ENCODE measurements at regions not wholly inside any gene's neighbourhood (a gene's known extent, or its start where the extent isn't known, plus 50 kb on each side); places are given as distances from the start of the nearest gene placed in this dataset.

GRCh38 chr15:93452537-93453211, 363.7 kb upstream of the RGMA start:
- Histone ChIP-seq H3K4me3 (ENCODE audit: insufficient read depth, low read depth, low read length) (no peak overlapping the region), H3K36me3 (replicated peaks; ENCODE audit: control insufficient read depth, insufficient read depth, low read length) (no peaks in the 10 kb centered on the region), H3K27me3 (ENCODE audit: control insufficient read depth, insufficient read depth, low read length) (no peaks in the 10 kb centered on the region)
- no peak for DNase-seq

GRCh38 chr15:93451822-93452221, 362.8 kb upstream of the RGMA start:
- Histone ChIP-seq H3K4me3 (ENCODE audit: insufficient read depth, low read depth, low read length) (no peak overlapping the region), H3K36me3 (replicated peaks; ENCODE audit: control insufficient read depth, insufficient read depth, low read length) (no peaks in the 10 kb centered on the region), H3K27me3 (ENCODE audit: control insufficient read depth, insufficient read depth, low read length) (no peaks in the 10 kb centered on the region)
- DNase-seq, result no peak

GRCh38 chr15:93451265-93451664, 362.3 kb upstream of the RGMA start:
- DNase-seq, result no peak
- Histone ChIP-seq H3K36me3 (replicated peaks; ENCODE audit: control insufficient read depth, insufficient read depth, low read length) (no peaks in the 10 kb centered on the region), H3K4me3 (ENCODE audit: insufficient read depth, low read depth, low read length) (no peak overlapping the region), H3K27me3 (ENCODE audit: control insufficient read depth, insufficient read depth, low read length) (no peaks in the 10 kb centered on the region)

- no peak for DNase-seq
- no peak overlapping the region for H3K4me3 ChIP-seq (ENCODE audit: insufficient read depth, low read depth, low read length)
- H3K27me3 ChIP-seq (ENCODE audit: control insufficient read depth, insufficient read depth, low read length), result no peaks in the 10 kb centered on the region
- no peaks in the 10 kb centered on the region for H3K36me3 ChIP-seq (replicated peaks; ENCODE audit: control insufficient read depth, insufficient read depth, low read length)
These were observed 360.8 kb upstream of the RGMA start for GRCh38 chr15:93449798-93450197.

GRCh38 chr15:93438310-93438709, 349.3 kb upstream of the RGMA start:
- DNase-seq, result no peak
- Histone ChIP-seq H3K36me3 (replicated peaks; ENCODE audit: control insufficient read depth, insufficient read depth, low read length) (no peaks in the 10 kb centered on the region), H3K4me3 (ENCODE audit: insufficient read depth, low read depth, low read length) (no peak overlapping the region), H3K27me3 (ENCODE audit: control insufficient read depth, insufficient read depth, low read length) (no peaks in the 10 kb centered on the region)

- peaks cover 2% of the 10 kb centered on the region; the same call in 1 of the 2 replicates for H3K27me3 ChIP-seq (ENCODE audit: control insufficient read depth, insufficient read depth, low read length)
- H3K36me3 ChIP-seq (replicated peaks; ENCODE audit: control insufficient read depth, insufficient read depth, low read length), result no peaks in the 10 kb centered on the region
- H3K4me3 ChIP-seq (ENCODE audit: insufficient read depth, low read depth, low read length), result no peak overlapping the region
- no peak for DNase-seq
These were observed 343.5 kb upstream of the RGMA start for GRCh38 chr15:93432474-93432873.

GRCh38 chr15:93428807-93429351, 339.9 kb upstream of the RGMA start:
- Histone ChIP-seq H3K27me3 (ENCODE audit: control insufficient read depth, insufficient read depth, low read length) (peaks cover 2% of the 10 kb centered on the region; the same call in 1 of the 2 replicates), H3K36me3 (replicated peaks; ENCODE audit: control insufficient read depth, insufficient read depth, low read length) (no peaks in the 10 kb centered on the region), H3K4me3 (ENCODE audit: insufficient read depth, low read depth, low read length) (no peak overlapping the region)
- DNase-seq, result no peak

GRCh38 chr15:93428150-93428549, 339.1 kb upstream of the RGMA start:
- DNase-seq, result no peak
- no peak overlapping the region for H3K4me3 ChIP-seq (ENCODE audit: insufficient read depth, low read depth, low read length)
- H3K27me3 ChIP-seq (ENCODE audit: control insufficient read depth, insufficient read depth, low read length), result peaks cover 2% of the 10 kb centered on the region; the same call in 1 of the 2 replicates
- no peaks in the 10 kb centered on the region for H3K36me3 ChIP-seq (replicated peaks; ENCODE audit: control insufficient read depth, insufficient read depth, low read length)

GRCh38 chr15:93424131-93424530, 335.1 kb upstream of the RGMA start:
- Histone ChIP-seq H3K27me3 (ENCODE audit: control insufficient read depth, insufficient read depth, low read length) (peaks cover 2% of the 10 kb centered on the region; the same call in 1 of the 2 replicates), H3K4me3 (ENCODE audit: insufficient read depth, low read depth, low read length) (no peak overlapping the region), H3K36me3 (replicated peaks; ENCODE audit: control insufficient read depth, insufficient read depth, low read length) (no peaks in the 10 kb centered on the region)
- DNase-seq, result peak; percentile 3

- Histone ChIP-seq H3K27me3 (ENCODE audit: control insufficient read depth, insufficient read depth, low read length) (no peaks in the 10 kb centered on the region), H3K36me3 (replicated peaks; ENCODE audit: control insufficient read depth, insufficient read depth, low read length) (no peaks in the 10 kb centered on the region), H3K4me3 (ENCODE audit: insufficient read depth, low read depth, low read length) (no peak overlapping the region)
- DNase-seq, result no peak
These were observed 333.5 kb upstream of the RGMA start for GRCh38 chr15:93422476-93422875.

GRCh38 chr15:93420477-93420876, 331.5 kb upstream of the RGMA start:
- no peak for DNase-seq
- no peak overlapping the region for H3K4me3 ChIP-seq (ENCODE audit: insufficient read depth, low read depth, low read length)
- H3K36me3 ChIP-seq (replicated peaks; ENCODE audit: control insufficient read depth, insufficient read depth, low read length), result no peaks in the 10 kb centered on the region
- H3K27me3 ChIP-seq (ENCODE audit: control insufficient read depth, insufficient read depth, low read length), result no peaks in the 10 kb centered on the region

GRCh38 chr15:93420050-93420452, 331.0 kb upstream of the RGMA start:
- no peak overlapping the region for H3K4me3 ChIP-seq (ENCODE audit: insufficient read depth, low read depth, low read length)
- peak; percentile 45 for DNase-seq
- no peaks in the 10 kb centered on the region for H3K36me3 ChIP-seq (replicated peaks; ENCODE audit: control insufficient read depth, insufficient read depth, low read length)
- no peaks in the 10 kb centered on the region; the same call in 1 of the 2 replicates for H3K27me3 ChIP-seq (ENCODE audit: control insufficient read depth, insufficient read depth, low read length)

- DNase-seq, result no peak
- Histone ChIP-seq H3K27me3 (ENCODE audit: control insufficient read depth, insufficient read depth, low read length) (no peaks in the 10 kb centered on the region; the same call in 1 of the 2 replicates), H3K36me3 (replicated peaks; ENCODE audit: control insufficient read depth, insufficient read depth, low read length) (no peaks in the 10 kb centered on the region), H3K4me3 (ENCODE audit: insufficient read depth, low read depth, low read length) (no peak overlapping the region)
These were observed 329.6 kb upstream of the RGMA start for GRCh38 chr15:93418566-93418965.

- peak; percentile 33 for DNase-seq
- no peak overlapping the region for H3K4me3 ChIP-seq (ENCODE audit: insufficient read depth, low read depth, low read length)
- no peaks in the 10 kb centered on the region; the same call in 1 of the 2 replicates for H3K27me3 ChIP-seq (ENCODE audit: control insufficient read depth, insufficient read depth, low read length)
- H3K36me3 ChIP-seq (replicated peaks; ENCODE audit: control insufficient read depth, insufficient read depth, low read length), result no peaks in the 10 kb centered on the region
These were observed 328.6 kb upstream of the RGMA start for GRCh38 chr15:93417631-93418030.

GRCh38 chr15:93417156-93417555, 328.1 kb upstream of the RGMA start:
- Histone ChIP-seq H3K27me3 (ENCODE audit: control insufficient read depth, insufficient read depth, low read length) (no peaks in the 10 kb centered on the region; the same call in 1 of the 2 replicates), H3K36me3 (replicated peaks; ENCODE audit: control insufficient read depth, insufficient read depth, low read length) (no peaks in the 10 kb centered on the region), H3K4me3 (ENCODE audit: insufficient read depth, low read depth, low read length) (no peak overlapping the region)
- DNase-seq, result no peak

Measured in H7 (cell line).